Medulla oblongata (tissue), 1 donor: ENCODE measurements at regions not wholly inside any gene's neighbourhood (a gene's known extent, or its start where the extent isn't known, plus 50 kb on each side); places are given as distances from the start of the nearest gene placed in this dataset.

Experiments used
- DNase-seq: peaks from one replicate; pipeline ENCODE4 v3.0.0-alpha.2; 2015; ENCODE audit errors: extremely low spot score

- DNase-seq = no peak
Observed at GRCh38 chr20:60579941-60580515, 621.8 kb downstream of the CDH26 start.

- DNase-seq = no peak
Observed at GRCh38 chr20:60581606-60582115, 623.4 kb downstream of the CDH26 start.

- DNase-seq = peak; percentile 47
Observed at GRCh38 chr20:60583741-60584140, 625.5 kb downstream of the CDH26 start.

GRCh38 chr20:60584221-60584620 lies 626.0 kb downstream of the CDH26 start:
- DNase-seq = no peak

- DNase-seq = no peak
Observed at GRCh38 chr20:60585651-60586050, 627.4 kb downstream of the CDH26 start.

GRCh38 chr20:60586269-60587050 lies 628.2 kb downstream of the CDH26 start:
- DNase-seq = no peak

- DNase-seq = no peak
Observed at GRCh38 chr20:60587986-60588385, 629.8 kb downstream of the CDH26 start.

- DNase-seq = no peak
Observed at GRCh38 chr20:60589623-60590022, 631.4 kb downstream of the CDH26 start.

- no peak for DNase-seq
Observed at GRCh38 chr20:60591172-60591799, 633.1 kb downstream of the CDH26 start.

- DNase-seq = no peak
Observed at GRCh38 chr20:60598528-60598927, 640.3 kb downstream of the CDH26 start.

GRCh38 chr20:60599381-60599780 lies 641.2 kb downstream of the CDH26 start:
- no peak for DNase-seq

- no peak for DNase-seq
Observed at GRCh38 chr20:60600036-60600435, 641.8 kb downstream of the CDH26 start.

- DNase-seq = no peak
Observed at GRCh38 chr20:60624066-60624465, 628.0 kb upstream of the CDH4 start.

GRCh38 chr20:60627751-60628565 lies 624.1 kb upstream of the CDH4 start:
- no peak for DNase-seq

- DNase-seq = no peak
Observed at GRCh38 chr20:60628749-60629148, 623.3 kb upstream of the CDH4 start.

GRCh38 chr20:60629206-60629605 lies 622.9 kb upstream of the CDH4 start:
- no peak for DNase-seq

- DNase-seq = no peak
Observed at GRCh38 chr20:60630609-60631008, 621.5 kb upstream of the CDH4 start.

- DNase-seq = no peak
Observed at GRCh38 chr20:60631585-60632287, 620.3 kb upstream of the CDH4 start.

- no peak for DNase-seq
Observed at GRCh38 chr20:60632391-60633262, 619.4 kb upstream of the CDH4 start.

- DNase-seq = no peak
Observed at GRCh38 chr20:60634491-60635172, 617.4 kb upstream of the CDH4 start.
